HG03520 (cell line): ENCODE measurements at regions not wholly inside any gene's neighbourhood (a gene's known extent, or its start where the extent isn't known, plus 50 kb on each side); places are given as distances from the start of the nearest gene placed in this dataset.
"Not testable (repeated sequence)": the region's sequence is repeated elsewhere in the genome, so short reads cannot be mapped to it uniquely, and the experiment has no call there.

ENCODE experiments used
- ATAC-seq: cut with Tn5 transposase; IDR thresholded peaks from one replicate; pipeline ENCODE4 v1.9.1; 2021; ENCODE audit warnings: mild to moderate bottlenecking, moderate library complexity; ENCODE audit not compliant: unreplicated experiment

- ATAC-seq = no peak
Measured at GRCh38 chr2:203585516-203585915, 50.4 kb upstream of the RAPH1 start.

DNA sequence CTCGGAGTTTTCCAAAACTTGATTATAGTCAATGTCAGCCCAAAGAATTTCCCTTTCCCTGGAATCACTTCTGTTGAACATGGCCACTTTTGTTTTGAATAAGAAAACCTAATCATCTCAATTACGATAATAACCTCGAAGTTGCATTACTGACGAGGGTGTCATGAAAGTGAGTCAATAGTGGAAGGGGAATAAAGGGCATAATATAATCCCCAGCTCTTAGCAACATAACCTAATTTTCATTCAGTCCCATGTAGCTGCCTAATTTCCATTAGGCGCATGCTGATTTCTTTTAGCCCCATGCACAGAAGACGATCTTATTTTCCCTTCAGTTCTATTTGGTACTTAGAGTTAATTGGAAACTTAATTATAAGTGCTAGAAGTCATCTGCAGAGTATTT, 51.1 kb upstream of the RAPH1 start:
- ATAC-seq = no peak

GRCh38 chr2:203586696-203587095, 51.6 kb upstream of the RAPH1 start:
- no peak for ATAC-seq

- ATAC-seq = no peak
Measured at GRCh38 chr2:203590496-203590895, 55.4 kb upstream of the RAPH1 start.

DNA sequence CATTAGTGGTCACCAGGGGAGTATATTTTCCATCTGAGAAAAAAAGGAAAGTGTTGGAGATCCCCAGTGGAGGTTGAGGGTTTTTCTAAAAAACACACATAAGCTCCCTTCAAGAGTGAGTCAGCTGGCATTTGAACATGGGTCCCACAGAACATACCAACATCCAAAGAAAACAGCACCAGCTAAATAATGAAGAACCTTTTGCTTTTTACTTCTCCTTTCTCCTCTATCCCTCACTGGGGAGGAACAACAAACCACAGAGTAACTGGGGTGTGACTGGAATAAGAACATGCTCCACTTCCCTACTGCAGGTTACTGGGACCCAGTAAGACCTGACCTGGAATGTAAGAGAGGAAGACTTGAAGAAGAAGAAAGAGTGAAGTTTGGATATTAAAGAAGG, 56.5 kb upstream of the RAPH1 start:
- ATAC-seq = no peak

GRCh38 chr2:203592470-203592869, 57.4 kb upstream of the RAPH1 start:
- ATAC-seq = no peak

GRCh38 chr2:203594541-203594940, 59.4 kb upstream of the RAPH1 start:
- ATAC-seq = no peak

DNA sequence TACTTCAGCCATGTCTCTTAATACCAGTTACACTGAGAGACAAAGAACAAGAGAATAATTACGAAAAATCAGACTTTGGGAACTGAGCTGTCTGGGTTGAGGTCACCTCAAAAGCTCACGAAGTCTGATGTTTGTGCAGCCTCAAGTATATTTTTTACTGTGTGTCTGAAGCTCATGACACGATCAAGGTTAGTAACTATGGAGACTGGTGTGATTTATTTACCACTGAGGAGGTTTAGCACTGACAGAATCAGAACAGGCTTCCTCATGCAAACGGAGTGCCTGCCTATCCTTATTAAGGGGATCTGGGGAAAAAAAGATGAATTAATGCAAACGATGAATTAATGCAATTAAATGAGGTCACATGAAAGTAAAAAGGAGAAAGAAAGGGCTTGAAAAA, 61.1 kb upstream of the RAPH1 start:
- no peak for ATAC-seq

DNA sequence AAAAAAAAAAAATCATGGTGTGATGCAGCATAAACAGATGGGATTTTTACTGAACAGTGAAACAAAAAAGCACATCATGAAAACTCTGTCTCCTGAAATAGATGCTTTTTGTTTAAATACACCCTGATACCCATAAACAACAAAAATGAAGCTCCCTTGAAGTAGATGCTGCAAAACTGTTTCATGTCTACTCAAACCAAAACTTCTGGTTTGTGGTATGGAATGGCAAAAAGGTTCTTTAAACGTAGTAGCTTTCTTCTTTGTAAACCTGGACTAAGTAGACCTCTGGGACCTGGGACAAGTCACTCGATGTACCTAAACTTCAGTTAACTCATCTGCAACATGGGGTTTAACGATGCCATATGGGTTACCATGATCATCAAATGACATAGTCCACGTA, 64.4 kb upstream of the RAPH1 start:
- ATAC-seq = peak; percentile 55

- ATAC-seq = no peak
Measured at GRCh38 chr2:203600286-203600685, 65.2 kb upstream of the RAPH1 start.

DNA sequence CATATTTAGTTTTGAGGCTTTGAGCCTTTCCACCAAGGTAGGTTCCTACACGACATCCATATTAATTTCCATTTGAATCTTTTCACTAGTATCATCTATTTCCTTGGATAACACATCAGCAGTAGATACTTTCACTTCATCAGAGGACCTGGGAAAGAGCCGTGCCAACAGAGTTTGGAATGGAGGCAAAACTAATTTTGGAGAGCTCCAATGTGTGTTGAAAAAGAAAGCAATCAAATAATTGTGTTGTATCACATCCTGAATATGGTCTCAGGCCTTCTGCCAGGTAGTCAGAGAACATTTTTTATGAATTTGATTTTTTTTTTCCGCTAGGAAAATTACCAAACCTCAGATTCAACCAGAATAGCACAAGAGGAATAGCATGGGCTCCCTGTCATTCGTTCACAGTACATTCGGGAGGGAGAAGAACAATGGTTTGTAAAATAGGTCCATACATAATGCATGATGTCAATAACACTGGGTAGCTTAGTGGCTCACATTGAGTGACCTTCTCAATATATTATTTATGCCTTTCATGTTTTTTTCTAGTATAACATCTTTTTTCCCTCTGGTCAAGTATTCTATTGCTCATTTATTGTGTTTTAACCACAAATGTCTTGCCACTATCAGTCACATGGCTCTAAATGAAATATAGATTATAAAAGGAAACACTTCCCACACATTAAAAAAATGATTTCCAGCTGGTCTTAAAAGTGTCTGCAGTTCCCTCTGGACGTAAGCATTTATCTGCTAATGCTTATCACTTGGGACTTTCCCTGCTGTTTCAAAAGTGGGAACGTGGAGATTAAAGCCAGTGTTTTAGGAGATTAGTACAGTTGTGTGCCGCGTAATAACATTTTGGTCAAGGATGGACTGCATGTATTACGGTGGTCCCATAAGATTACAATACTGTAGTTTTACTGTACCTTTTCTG, 68.6 kb upstream of the RAPH1 start:
- no peak for ATAC-seq

- ATAC-seq = no peak
Measured at GRCh38 chr2:203605302-203605701, 70.2 kb upstream of the RAPH1 start.

DNA sequence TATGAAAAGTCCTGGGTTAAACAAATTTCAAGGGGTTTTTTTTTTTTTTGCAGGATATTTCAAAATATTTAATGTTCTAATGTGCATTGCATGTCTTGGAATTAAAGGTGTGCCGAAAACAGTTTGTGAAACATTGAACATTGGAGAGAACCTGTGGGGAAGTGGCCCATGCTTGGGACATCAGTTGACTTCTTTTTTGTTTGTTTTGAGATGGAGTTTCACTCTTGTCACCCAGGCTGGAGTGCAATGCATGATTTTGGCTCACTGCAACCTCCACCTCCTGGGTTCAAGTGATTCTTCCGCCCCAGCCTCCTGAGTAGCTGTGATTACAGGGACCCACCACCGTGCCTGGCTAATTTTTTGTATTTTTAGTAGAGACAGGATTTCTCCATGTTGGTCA, 71.0 kb upstream of the RAPH1 start:
- no peak for ATAC-seq

GRCh38 chr2:203610558-203610957, 75.5 kb upstream of the RAPH1 start:
- no peak for ATAC-seq

- ATAC-seq = no peak
Measured at GRCh38 chr2:203612246-203612645, 77.1 kb upstream of the RAPH1 start.

DNA sequence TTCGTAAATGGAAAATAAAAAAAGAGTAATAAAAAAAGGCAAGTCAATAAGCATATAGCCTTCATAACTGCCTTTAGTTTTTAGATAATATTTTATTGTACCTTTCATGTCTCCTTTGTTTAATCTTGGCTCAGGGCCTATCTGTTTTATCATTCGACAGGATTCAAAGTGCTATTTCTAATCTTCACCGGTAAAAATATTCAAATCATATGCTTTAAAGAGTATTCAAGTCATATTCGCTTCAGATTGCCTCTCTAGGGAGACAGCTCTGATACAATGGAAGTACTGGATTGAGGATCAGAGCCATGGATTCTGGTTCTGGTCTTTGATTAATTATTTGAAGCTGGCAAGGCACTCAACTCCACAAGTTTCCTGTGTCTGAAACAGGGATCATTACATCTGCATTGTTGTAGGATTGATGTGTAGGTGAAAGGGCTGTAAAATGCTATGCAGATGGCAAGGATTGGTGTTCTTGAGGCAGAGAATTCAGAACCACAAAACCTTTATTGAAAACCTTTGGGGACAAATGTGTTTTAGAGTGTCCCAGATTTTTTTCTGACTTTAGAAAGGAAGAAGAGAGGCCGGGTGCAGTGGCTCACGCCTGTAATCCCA, 84.3 kb upstream of the RAPH1 start:
- ATAC-seq = no peak

GRCh38 chr2:203621981-203622515, 84.4 kb upstream of the CD28 start:
- no peak for ATAC-seq

- no peak for ATAC-seq
Measured at GRCh38 chr2:203623096-203623495, 83.3 kb upstream of the CD28 start.

DNA sequence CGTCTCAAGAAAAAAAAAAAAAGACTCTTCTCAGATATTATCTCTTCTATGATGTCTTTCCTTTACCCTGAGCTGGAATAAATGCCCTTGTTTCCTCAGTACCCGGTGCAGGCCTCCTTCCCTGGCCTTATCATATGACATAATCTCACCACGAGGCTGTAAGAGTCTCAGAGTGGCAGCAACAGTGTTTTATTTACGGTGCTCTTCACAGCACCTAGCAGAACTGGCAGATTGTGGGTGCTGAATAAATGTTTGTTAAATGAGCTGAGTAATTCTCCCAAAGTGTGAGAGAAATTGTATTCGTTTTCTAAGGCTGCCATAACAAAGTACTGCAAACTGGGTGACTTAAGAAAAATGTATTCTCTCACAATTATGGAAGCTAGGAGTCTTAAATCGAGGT, 82.8 kb upstream of the CD28 start:
- ATAC-seq = no peak

DNA sequence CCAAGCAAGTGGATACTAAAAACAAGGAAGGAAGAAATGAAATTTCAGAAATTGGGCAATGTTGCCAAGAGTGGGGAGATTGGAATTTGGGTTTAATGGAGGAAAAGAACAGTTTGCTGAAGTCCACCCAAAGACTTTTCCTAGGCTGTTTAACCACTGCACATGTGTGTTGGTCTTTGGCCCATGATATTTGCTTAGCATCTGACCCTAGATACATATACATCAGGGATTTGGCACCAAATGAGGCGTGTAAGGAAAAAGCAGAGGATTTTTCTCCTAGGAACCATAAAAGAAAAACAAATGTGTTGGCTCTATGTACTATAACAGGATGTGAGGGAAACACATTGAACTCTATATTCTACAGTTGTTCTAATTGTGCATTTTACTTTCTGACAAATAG, 80.7 kb upstream of the CD28 start:
- no peak for ATAC-seq

GRCh38 chr2:203626247-203626646, 80.2 kb upstream of the CD28 start:
- not testable (repeated sequence) for ATAC-seq
